Stimulated activated CD4-positive, alpha-beta T cell treated with anti-CD3 and anti-CD28 coated beads, Interleukin-15, amount 100 ng/mL, for 24 hours (primary cell): ENCODE measurements at regions not wholly inside any gene's neighbourhood (a gene's known extent, or its start where the extent isn't known, plus 50 kb on each side); places are given as distances from the start of the nearest gene placed in this dataset.
"Not testable (repeated sequence)": the region's sequence is repeated elsewhere in the genome, so short reads cannot be mapped to it uniquely, and the experiment has no call there.

ENCODE experiments used
- DNase-seq: peaks from one replicate; pipeline ENCODE4 v3.0.0-alpha.2; 2020

DNA sequence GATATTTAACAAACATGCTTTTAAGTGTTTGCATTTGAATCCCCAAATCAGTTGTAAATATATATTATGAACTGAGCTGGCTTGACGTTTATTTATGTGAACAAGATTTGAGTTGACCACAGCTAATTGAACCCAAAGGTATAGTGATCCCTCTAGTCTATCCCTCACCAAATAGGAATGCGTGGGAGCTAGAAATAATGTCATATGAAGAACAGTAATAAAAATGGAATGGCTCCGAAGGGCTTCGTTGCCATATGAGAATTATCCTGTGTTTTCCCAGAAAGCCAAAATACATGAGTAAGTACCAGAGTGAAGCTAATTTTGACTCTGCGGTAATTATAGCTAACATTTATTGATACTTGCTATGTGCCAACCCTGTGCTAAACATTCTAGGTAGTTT, 142.7 kb downstream of the ADCYAP1 start:
- DNase-seq, result no peak

DNA sequence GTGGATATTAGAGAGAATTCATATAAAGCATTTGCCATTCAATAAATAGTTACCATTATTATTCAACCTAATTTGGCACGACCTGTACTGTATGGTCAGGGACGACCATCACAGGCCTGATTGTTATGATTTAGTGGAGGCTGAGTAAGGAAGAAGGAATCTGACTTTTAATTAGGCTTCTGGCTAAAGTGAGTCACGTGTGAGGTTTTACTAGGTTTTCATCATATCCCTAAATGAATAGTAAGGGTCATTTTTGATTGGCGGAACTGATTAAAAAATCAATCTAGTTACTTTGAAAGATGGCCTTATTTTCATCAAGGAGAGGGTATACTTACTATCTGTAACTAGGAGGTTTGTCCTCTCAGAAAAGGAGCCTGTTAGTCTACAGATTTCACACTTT, 143.4 kb downstream of the ADCYAP1 start:
- no peak for DNase-seq

DNA sequence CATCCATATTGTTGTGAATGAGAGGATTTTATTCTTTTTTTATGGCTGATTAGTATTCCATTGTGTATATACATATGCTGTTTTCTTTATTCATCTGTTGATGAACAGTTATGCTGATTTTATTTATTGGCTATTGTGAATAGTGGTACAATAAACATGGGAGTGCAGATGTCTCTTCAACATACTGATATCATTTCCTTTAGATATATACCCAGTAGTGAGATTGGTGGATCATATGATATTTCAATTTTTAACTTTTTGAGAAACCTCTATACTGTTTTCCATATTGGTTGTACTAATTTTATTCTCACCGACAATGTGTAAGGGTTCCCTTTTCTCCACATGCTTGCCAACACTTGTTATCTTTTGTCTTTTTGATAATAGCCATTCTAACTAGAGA, 144.5 kb downstream of the ADCYAP1 start:
- DNase-seq, result no peak

DNA sequence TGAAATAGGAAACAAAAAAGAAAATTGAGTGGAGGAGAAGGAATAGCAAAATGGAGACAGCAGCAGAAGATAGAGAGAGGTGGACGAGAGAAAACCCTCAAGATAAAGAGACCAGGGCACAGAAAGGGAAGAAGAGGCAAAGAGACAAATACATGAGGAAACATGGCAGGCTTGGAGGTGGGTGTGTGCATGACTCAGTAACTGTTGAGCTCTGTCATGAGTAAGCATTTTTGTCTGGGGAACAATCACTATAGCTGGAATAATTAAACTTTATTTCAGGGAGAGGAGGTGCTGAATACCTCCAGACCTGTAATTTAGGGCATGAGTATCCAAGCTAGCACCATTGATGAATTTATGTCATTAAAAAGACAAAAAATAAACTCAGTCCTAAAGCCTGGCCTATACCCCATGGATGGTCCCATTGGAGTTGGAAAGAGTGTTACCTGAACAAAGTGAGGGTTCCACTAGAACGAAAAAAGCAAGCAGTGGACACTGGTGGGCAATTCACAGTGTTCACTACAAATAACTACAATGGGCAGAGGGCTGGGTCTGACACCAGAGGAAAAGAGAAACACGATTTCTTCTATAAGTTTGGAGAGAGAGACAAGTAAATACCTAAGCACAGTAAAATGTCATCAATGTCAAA, 145.5 kb downstream of the ADCYAP1 start:
- DNase-seq, result no peak

DNA sequence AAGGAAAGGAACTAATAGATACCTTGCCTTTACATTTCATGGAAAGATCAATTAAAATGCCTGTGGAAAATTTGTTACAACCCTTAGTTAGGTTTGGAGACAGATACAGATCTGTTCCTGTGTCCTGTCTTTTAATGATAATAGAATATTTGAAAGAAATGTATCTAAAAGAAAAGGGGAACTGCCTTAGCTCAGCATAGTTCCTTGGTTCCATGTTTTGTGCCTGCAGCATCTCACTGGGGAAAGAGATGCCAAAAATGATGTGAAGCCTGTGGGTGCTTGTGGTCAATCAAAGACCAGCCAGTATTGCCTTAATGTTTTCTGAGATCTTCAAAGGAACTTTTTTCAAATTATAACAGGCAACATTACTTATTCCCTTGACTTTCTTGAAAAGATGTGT, 147.6 kb downstream of the ADCYAP1 start:
- DNase-seq, result no peak

DNA sequence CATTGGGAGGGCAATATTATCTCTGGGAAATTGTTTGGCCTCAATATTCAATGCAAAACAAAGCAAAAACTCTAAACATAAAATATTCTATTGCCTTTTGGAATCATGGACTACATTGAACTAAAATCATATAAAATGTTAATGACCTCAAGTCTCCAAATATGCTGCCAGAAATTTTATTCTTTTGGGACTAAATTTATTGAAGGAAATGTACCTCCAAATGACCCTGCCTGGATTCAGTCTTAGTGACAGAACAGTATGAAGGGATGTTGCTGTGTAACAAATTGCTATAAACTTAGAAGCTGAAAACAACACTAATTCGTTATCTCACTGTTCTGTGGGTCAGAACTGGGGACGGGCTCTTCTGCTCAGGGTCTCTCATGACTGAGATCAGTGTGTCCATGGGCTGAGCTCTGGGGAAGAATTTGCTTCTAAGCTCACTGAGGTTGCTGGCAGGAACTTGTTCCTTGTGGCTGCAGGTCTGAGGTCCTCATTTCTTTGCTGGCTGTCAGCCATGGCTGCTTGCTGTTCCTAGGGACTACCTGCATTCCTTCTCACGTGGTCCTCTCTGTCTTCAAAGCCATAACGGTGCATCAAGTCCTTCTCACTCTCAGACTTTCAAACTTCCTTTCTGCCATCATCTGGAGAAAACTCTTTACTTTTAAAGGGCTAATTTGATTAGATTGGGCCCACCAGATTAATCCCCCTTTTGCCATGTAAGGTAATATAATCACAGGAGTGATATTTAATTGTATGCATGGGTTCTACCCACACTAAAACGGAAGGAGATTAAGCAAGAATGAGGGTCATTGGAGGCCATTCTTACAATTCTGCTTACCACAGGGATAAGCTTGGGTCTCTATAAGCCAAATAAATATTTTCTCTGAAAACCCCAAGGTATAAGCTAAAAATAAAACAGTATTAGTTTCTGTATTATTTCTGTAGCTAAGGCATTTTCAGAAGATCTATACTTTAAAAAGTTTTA, 149.0 kb downstream of the ADCYAP1 start:
- DNase-seq, result no peak

DNA sequence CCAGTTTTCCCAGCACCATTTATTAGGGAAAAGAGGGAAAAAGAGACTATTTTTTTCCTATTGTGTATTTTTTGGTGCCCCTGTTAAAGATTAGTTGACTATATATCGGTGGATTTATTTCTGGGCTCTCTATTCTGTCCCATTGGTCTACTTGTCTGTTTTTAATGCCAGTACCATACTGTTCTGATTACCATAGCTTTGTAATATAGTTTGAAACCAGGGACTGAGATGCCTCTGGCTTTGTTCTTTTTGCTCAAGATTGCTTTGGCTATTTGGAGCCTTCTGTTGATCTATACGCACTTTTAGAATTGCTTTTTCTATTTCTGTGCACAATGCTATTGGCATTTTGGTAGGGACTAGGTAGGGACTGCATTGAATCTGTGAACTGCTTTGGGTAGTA, 151.7 kb downstream of the ADCYAP1 start:
- no peak for DNase-seq

DNA sequence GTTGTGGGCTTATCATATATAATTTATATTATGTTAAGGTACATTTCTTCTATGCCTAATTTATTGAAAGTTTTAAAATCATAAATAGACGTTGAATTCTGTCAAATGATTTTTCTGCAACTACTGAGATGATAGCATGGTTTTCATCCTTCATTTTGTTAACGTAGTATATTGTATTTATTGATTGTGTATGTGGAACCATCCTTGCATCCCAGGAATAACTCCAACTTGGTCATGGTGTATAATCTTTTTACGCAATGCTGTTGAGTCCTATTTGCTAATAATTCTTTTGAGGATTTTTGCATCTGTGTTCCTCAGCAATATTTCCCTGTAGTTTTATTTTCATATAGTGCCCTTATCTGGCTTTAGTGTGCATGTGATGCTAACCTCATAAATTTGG, 152.7 kb downstream of the ADCYAP1 start:
- DNase-seq, result no peak

DNA sequence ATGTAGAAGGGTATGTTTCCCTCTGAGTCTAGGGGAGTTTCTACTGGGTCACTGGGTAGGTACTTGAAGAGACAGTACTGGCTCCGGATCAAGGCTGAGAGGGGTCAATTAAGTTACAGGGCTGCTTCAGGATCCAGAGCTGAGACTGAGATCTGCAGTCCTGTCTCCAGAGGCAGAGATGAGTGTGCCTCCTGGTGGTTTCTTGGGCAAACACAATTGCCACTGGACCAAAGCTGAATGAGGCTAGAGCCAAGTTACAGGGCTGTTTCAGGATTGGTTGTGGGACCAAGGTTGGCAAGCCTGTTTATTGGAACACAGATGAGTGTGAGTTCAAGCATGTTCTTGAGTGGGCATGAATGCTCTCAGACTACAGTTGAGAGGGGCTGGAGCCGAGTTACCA, 157.9 kb downstream of the ADCYAP1 start:
- no peak for DNase-seq

DNA sequence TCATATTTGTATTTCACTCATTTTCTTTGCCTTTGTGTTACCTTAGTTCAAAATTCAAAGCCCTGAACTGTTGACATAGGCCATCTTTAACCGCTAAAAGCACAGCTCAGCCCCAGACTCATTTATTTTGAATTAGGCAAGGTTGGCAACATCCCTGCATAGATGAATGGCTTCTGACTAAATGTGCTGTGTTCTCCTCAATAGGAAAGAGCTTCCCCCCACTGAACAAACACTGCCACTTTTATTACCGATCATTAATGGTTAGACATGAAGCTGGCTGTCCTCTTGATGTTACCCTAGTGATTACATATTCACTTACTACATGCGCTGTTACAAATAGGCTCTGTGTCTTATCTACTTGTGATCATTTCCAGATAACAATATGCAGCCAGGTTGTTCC, 170.7 kb downstream of the ADCYAP1 start:
- no peak for DNase-seq

DNA sequence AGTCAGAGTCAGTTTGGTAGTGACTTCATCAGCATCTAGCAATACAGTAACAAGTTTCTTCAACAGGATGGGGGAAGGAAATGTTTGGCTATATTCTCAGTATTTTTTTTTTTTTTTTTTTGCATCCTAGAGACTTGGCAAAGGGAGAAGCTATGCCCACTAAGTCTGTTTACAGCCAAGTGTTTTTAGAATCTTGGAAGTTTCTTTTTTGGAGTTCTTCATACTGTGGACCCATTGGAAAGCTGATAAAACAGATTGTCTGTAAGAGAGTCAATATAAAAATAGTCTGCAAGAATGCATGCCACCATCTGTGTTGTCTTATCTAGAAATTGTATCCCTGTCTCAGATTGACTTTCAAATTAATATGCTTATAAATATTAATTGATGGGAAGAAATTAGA, 171.2 kb downstream of the ADCYAP1 start:
- DNase-seq, result no peak

DNA sequence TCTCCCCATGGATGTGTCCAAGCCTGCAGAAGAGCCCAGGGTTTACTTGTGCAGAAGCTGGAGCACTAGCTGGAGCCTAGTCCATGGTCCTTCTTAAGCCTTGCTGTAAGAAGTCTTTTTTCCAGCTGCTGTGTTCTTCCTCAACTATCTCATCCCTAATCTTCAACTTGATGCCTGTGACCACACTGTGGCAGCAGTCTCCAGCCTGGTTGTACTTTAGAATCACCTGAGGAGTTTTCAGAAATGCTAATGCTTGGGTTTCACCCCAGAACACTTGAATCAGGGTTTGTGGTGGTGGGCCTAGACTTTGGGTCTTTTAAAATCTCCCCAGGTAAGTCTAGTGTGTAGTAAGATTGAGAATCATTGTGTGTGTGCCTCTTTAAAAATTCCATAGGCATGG, 173.6 kb downstream of the ADCYAP1 start:
- no peak for DNase-seq

DNA sequence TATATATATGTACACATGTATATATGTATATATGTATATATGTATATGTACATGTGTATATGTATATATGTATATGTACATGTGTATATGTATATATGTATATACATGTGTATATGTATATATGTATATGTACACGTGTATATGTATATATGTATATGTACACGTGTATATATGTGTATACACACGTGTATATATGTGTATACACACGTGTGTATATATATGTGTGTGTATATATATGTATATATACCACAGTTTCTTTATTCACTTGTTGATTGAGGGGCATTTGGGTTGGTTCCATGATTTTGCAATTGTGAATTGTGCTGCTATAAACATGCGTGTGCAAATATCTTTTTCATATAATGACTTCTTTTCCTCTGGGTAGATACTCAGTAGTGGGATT, 179.0 kb downstream of the ADCYAP1 start:
- DNase-seq, result not testable (repeated sequence)

DNA sequence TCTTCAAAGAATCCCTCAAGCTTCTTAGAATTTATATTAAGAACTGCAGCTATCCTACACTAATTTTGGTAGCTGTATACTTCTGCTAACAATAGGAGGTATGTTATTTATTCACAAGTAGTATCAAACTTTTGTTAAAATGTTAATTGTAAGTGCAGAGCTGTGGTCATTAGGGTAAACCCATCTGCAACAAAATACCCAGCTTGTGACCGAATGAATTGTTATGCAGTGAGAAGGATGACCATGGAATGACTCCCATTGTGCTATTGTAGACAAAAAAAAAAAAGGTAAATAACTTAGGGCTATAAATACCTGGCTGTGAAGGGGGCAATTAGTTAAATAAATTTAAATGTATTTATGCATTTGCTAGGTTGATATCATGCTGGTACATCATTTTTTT, 186.1 kb downstream of the ADCYAP1 start:
- no peak for DNase-seq

DNA sequence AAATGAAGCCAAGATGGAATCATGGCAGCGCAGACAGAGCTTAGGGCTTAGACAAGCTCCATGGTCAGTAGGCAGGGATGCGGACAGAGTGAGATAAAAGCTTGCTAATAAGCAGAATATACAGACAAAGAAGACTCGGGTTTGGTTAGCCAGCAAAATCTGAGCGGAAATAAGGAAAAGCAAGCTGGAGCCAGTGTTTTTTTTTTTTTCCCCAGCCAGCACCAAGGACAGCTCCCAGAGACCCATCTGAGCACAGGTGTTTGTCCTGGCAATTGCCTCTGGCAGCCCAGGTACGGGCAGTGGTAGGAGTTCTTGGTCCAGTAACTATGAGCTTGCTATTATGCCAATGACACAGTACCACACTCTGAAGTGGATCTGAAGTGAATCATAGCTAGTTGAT, 187.6 kb downstream of the ADCYAP1 start:
- DNase-seq, result no peak

DNA sequence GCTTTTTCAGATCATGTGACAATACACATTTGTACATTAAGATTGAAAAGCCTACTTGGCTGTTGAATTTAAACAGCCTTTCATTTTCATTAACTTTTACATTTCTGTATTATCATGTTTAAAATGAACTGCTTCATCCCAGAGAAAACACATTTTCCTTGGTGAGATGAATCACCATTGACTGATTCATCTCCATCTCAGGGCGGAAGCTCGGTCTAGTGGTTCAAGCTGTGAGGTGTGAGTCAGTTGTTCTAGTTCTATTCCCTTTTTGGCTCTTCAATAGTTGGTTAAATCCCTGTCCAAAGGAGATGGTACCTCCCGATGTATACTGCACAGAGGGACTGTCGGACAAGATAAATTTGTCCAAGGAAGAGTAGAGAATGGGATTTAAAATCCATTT, 189.7 kb downstream of the ADCYAP1 start:
- DNase-seq, result no peak

DNA sequence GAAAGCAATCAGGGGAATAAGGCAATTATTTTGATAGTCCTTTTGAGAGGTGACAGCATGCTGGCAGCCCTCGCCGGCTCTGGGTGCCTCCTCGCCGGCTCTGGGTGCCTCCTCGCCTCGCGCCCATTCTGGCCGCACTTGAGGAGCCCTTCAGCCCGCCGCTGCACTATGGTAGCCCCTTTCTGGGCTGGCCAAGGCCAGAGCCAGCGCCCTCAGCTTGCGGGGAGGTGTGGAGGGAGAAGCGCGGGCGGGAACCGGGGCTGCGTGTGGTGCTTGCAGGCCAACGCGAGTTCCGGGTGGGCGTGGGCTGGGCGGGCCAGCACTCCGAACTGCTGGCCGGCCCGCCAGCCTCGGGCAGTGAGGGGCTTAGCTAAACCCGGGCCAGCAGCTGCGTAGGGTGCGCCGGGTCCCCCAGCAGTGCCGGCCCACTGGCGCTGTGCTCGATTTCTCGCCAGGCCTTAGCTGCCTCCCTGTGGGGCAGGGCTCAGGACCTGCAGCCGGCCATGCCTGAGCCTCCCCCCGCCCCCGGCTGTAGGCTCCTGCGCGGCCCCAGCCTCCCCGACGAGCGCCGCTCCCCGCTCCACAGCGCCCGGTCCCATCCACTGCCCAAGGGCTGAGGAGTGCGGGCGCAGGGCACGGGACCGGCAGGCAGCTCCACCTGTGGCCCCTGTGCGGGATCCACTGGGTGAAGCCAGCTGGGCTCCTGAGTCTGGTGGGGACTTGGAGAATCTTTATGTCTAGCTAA, 193.5 kb downstream of the ADCYAP1 start:
- DNase-seq, result not testable (repeated sequence)

DNA sequence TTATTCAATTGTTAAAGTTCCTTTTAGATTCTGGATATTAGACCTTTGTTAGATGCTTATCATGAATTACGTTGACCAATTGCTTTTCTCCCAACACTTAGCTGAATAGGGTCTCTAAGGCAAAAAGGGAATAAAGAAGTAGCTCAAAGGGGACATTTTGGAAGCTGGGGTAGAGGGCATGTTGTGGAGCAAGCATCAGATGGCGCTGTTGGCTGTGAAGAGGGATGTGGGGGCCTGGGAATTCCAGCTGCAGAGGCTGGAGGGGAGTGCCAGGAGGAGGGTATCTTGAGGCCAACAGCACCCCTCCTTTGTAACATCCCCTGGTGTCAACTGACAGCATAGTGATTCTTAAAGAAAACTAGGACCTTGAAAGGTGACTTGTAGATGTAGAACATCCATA, 198.2 kb downstream of the ADCYAP1 start:
- no peak for DNase-seq

DNA sequence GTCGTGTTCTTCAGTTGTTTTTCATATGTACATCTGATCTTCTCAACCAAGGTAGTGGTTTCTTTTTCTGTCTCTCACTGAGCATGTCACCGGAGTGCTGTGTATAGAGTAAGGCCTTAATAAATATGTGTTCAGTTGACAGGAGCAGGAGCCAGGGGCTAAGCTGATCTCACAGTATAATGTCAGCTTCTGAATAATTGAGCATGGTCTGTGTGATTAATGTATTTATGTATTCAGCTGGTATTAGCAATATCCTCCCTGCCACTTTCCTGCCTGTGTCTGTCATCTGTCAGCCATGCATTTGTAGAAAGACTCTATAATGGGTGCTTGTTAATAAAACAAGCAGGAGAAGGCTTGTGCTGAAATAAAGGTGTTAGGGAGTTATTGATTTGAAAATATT, 198.9 kb downstream of the ADCYAP1 start:
- DNase-seq, result no peak

DNA sequence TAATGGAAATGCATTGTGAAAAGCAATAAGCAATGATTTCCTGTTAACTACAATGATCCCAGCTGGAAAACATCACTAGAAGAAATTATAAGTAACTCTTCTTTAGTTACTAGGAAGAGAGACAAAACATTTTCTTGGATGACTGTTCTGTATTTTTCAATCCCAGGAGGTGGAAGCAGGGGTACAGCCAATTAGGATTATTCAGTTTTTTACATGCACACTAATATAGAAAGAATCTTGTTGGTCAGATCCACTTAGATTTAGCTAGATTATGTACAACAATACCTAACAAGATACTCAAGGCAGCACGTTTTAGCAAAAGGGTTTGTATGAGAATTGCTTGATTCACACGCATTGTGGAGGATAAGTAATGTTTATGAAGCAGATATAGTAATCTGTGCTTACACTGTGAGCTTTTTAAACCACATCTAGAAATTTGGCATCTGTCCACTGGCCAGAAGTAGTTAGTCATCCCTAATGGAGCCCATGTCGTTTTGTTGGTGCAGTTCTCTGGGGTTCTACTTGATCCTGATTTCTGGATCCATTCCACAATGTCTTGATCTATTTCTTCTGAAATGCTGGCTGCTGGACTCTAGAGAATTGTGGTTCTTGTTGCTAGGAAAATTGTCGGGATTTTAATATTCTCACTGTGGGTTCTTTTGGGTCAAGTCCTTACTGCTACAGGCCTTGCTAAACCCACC, 199.7 kb downstream of the ADCYAP1 start:
- DNase-seq, result no peak

DNA sequence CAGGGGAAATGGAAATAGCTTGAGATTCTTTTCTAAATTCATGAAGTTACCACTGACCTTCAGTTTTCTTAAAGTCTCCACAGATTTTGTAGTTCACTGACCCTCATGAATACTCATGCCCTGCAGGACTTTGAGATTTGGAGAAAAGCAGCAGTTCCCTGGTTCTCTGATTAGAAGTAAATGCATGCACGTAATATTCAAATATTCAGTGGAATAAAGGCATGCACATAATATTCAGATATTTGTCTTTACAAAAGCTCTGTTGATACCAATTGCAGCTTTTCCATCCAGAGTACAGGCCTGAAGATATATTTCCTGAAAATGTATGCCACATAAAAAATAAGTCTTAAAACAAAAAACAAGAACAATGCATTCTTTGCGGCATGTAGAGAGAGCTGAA, 219.8 kb downstream of the ADCYAP1 start:
- no peak for DNase-seq

DNA sequence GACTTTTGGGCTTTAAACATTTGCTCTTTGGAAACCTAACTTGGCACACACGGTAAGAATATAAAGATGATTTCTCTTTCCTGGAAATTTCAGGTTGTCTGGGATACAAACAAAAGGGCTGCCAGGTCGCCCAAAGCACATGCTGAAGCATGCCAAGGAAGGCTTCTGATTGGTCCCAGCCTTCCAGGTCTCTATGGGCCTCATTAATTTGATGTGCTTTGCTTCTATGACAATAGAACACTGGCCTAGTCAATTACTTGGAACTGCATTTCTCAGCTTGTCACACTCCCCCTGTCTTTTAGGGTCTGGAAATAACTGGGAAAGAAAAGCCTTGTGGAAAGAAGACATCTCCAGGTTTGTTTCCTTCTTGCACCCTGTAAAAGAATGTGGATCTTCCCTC, 228.9 kb downstream of the ADCYAP1 start:
- DNase-seq, result no peak

DNA sequence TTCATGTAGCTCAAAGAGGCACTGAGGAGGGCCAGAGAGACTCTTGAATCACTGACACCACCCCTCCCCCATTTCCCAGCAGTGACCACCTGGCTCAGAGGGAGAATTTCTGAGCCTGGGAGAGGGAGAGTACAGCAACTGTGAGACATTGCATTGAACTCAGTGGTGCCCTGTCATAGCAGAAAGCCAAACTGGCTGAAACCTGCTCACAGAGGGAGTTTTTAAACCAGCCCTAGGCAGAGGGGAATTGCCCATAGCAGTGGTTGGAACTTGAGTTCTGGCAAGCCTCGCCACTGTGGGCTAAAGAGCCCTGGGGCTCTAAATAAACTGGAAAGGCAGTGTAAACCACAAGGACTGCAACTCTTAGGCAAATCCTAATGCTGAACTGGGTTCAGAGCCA, 243.1 kb downstream of the ADCYAP1 start:
- no peak for DNase-seq
